H9 (cell line): ENCODE measurements at regions not wholly inside any gene's neighbourhood (a gene's known extent, or its start where the extent isn't known, plus 50 kb on each side); places are given as distances from the start of the nearest gene placed in this dataset.

Experiments
- DNase-seq: peaks from one replicate; pipeline ENCODE4 v3.0.0-alpha.2; 2017
- H2AFZ ChIP-seq: one replicate; pipeline ENCODE4 v1.6.1; 2013; ENCODE audit warnings: mild to moderate bottlenecking, low read length, control low read depth, moderate library complexity
- H2AK5ac ChIP-seq: 2 replicates; pipeline ENCODE4 v1.6.1; 2013; ENCODE audit warnings: low read length, control low read depth, mixed read lengths; ENCODE audit not compliant: insufficient read length
- H2BK120ac ChIP-seq: one replicate; pipeline ENCODE4 v1.6.1; 2013; ENCODE audit warnings: low read depth, mild to moderate bottlenecking, low read length, control low read depth, inconsistent platforms; ENCODE audit not compliant: poor library complexity, severe bottlenecking
- H2BK12ac ChIP-seq: 2 replicates; pipeline ENCODE4 v1.6.1; 2013; ENCODE audit warnings: low read length, control low read depth, mixed read lengths, low read depth; ENCODE audit not compliant: insufficient read length
- H2BK15ac ChIP-seq: 2 replicates; pipeline ENCODE4 v1.6.1; 2013; ENCODE audit warnings: low read depth, low read length, control low read depth
- H2BK20ac ChIP-seq: one replicate; pipeline ENCODE4 v1.6.1; 2013; ENCODE audit warnings: low read depth, mild to moderate bottlenecking, low read length, control low read depth, inconsistent platforms; ENCODE audit not compliant: poor library complexity, severe bottlenecking
- H2BK5ac ChIP-seq: 2 replicates; pipeline ENCODE4 v1.6.1; 2013; ENCODE audit warnings: low read length, control low read depth, mixed read lengths; ENCODE audit not compliant: insufficient read length
- H3K14ac ChIP-seq: 2 replicates; pipeline ENCODE4 v1.6.1; 2013; ENCODE audit warnings: low read length, control low read depth; ENCODE audit not compliant: insufficient read depth
- H3K18ac ChIP-seq: 2 replicates; pipeline ENCODE4 v1.6.1; 2013; ENCODE audit warnings: low read depth, mild to moderate bottlenecking, mixed read lengths, low read length, control low read depth; ENCODE audit not compliant: insufficient read length
- H3K23ac ChIP-seq: 2 replicates; pipeline ENCODE4 v1.6.1; 2013; ENCODE audit warnings: low read length, control low read depth, mixed read lengths, low read depth; ENCODE audit not compliant: insufficient read length
- H3K23me2 ChIP-seq: 2 replicates; pipeline ENCODE4 v1.6.1; 2013; ENCODE audit warnings: low read depth, mild to moderate bottlenecking, mixed read lengths, low read length, control low read depth; ENCODE audit not compliant: insufficient read length, poor library complexity, severe bottlenecking
- H3K27ac ChIP-seq: 2 replicates; pipeline ENCODE4 v1.5.1; 2013; ENCODE audit warnings: low read length, control low read depth, mixed read lengths, low read depth; ENCODE audit not compliant: insufficient read length
- H3K27me3 ChIP-seq: 2 replicates; pipeline ENCODE4 v1.6.1; 2013; ENCODE audit warnings: low read length, control low read depth, inconsistent platforms; ENCODE audit not compliant: insufficient read depth
- H3K4ac ChIP-seq: 2 replicates; pipeline ENCODE4 v1.6.1; 2013; ENCODE audit warnings: low read depth, mild to moderate bottlenecking, control low read depth, inconsistent platforms, low read length, moderate library complexity
- H3K4me1 ChIP-seq: 2 replicates; pipeline ENCODE4 v1.6.1; 2013; ENCODE audit warnings: low read length, control low read depth, inconsistent platforms; ENCODE audit not compliant: insufficient read depth
- H3K4me2 ChIP-seq: 2 replicates; pipeline ENCODE4 v1.6.1; 2013; ENCODE audit warnings: low read length, control low read depth, mixed read lengths; ENCODE audit not compliant: insufficient read length, insufficient read depth
- H3K56ac ChIP-seq: 2 replicates; pipeline ENCODE4 v1.6.1; 2013; ENCODE audit warnings: low read depth, mild to moderate bottlenecking, mixed read lengths, low read length, control low read depth; ENCODE audit not compliant: insufficient read length
- H3K79me1 ChIP-seq: 2 replicates; pipeline ENCODE4 v1.6.1; 2013; ENCODE audit warnings: low read depth, mild to moderate bottlenecking, moderate library complexity, low read length, control low read depth, inconsistent platforms; ENCODE audit not compliant: insufficient read depth, poor library complexity, severe bottlenecking
- H3K79me2 ChIP-seq: 2 replicates; pipeline ENCODE4 v1.6.1; 2013; ENCODE audit warnings: low read length, control low read depth, inconsistent platforms; ENCODE audit not compliant: insufficient read depth
- H3K9ac ChIP-seq: 2 replicates; pipeline ENCODE4 v1.6.1; 2013; ENCODE audit warnings: low read length, control low read depth, mixed read lengths; ENCODE audit not compliant: insufficient read length; ENCODE audit errors: extremely low read depth
- H3K9me3 ChIP-seq: one replicate; pipeline ENCODE4 v1.6.1; 2013; ENCODE audit warnings: low read depth, low read length, inconsistent platforms; ENCODE audit not compliant: control insufficient read depth
- H3T11ph ChIP-seq: one replicate; pipeline ENCODE4 v1.6.1; 2013; ENCODE audit warnings: mild to moderate bottlenecking, low read length, control low read depth, inconsistent platforms
- H4K20me1 ChIP-seq: one replicate; pipeline ENCODE4 v1.6.1; 2013; ENCODE audit not compliant: control insufficient read depth, insufficient read length, insufficient read depth
- H4K5ac ChIP-seq: 2 replicates; pipeline ENCODE4 v1.6.1; 2013; ENCODE audit warnings: low read depth, mild to moderate bottlenecking, mixed read lengths, low read length, control low read depth; ENCODE audit not compliant: insufficient read length
- H4K8ac ChIP-seq: replicated peaks from 2 replicates; pipeline ENCODE4 v1.6.1; 2013; ENCODE audit warnings: low read length, control low read depth, mixed read lengths, low read depth; ENCODE audit not compliant: insufficient read length
- H4K91ac ChIP-seq: 2 replicates; pipeline ENCODE4 v1.6.1; 2013; ENCODE audit warnings: low read depth, mild to moderate bottlenecking, moderate library complexity, mixed read lengths, low read length, control low read depth; ENCODE audit not compliant: insufficient read length
- H3K27ac Mint-ChIP-seq, 3 experiments: 2 replicates in 2 of 3; 3 replicates in 1 of 3; pipeline ENCODE4 v1.8.0; 2020 to 2021; ENCODE audit warnings: mixed read lengths in 3 of 3, mild to moderate bottlenecking in 1 of 3, moderate library complexity in 1 of 3
- H3K27me3 Mint-ChIP-seq: 2 replicates; pipeline ENCODE4 v1.8.0; 2021; ENCODE audit warnings: low read depth, mild to moderate bottlenecking, moderate library complexity, mixed read lengths
- H3K36me3 Mint-ChIP-seq, 3 experiments: 2 replicates in 2 of 3; 3 replicates in 1 of 3; pipeline ENCODE4 v1.8.0; 2020 to 2021; ENCODE audit warnings: low read depth in 3 of 3, mixed read lengths in 3 of 3; ENCODE audit not compliant: insufficient read depth in 1 of 3
- H3K4me1 Mint-ChIP-seq, 2 experiments: 2 replicates each; pipeline ENCODE4 v1.8.0; 2020; ENCODE audit warnings: mixed read lengths in 2 of 2
- H3K4me3 Mint-ChIP-seq, 2 experiments: 2 replicates in 1 of 2; 3 replicates in 1 of 2; pipeline ENCODE4 v1.8.0; 2020 to 2021; ENCODE audit warnings: mild to moderate bottlenecking in 2 of 2, mixed read lengths in 2 of 2, moderate library complexity in 1 of 2
- H3K9me3 Mint-ChIP-seq, 2 experiments: 2 replicates in 1 of 2; 3 replicates in 1 of 2; pipeline ENCODE4 v1.8.0; 2020; ENCODE audit warnings: mild to moderate bottlenecking in 2 of 2, mixed read lengths in 2 of 2, moderate library complexity in 1 of 2
- CTCF ChIP-seq: fragments of 200-600 bp; sonication (generic); conservative IDR thresholded peaks from 3 replicates; pipeline ENCODE4 v1.8.0; 2021; ENCODE audit warnings: antibody characterized with exemption, mild to moderate bottlenecking
- WGBS: extraction: QIAGEN DNeasy Blood & Tissue Kit; methylation state at CpG from one replicate; pipeline ENCODE4 v1.1.7; 2013; ENCODE audit warnings: missing lambda C conversion rate, low lambda C conversion rate, mixed read lengths; ENCODE audit not compliant: insufficient read length; ENCODE audit errors: extremely low coverage; 5-methylcytosine and 5-hydroxymethylcytosine counted together

GRCh38 chr2:200077210-200077650, 121.8 kb downstream of the MAIP1 start:
- no peak overlapping the region for H3K56ac ChIP-seq
- H2BK5ac ChIP-seq, result no peak overlapping the region
- no peak overlapping the region for H2BK12ac ChIP-seq
- H4K8ac ChIP-seq, result no peak overlapping the region
- Mint-ChIP-seq H3K27ac (no peak overlapping the region), H3K27me3 (peaks cover 1% of the 10 kb centered on the region; the same call in 1 of the 2 replicates), H3K9me3 (peaks cover 0 to 2% of the 10 kb centered on the region in 2 experiments; a peak in 1 of 5 replicates), H3K4me3 (no peak overlapping the region), H3K36me3 (no peaks in the 10 kb centered on the region; a peak in 1 of 7 replicates), H3K4me1 (peaks cover 11 to 12% of the 10 kb centered on the region in 2 experiments)
- H3K9me3 ChIP-seq, result no peaks in the 10 kb centered on the region
- H3K79me1 ChIP-seq, result no peaks in the 10 kb centered on the region
- H3T11ph ChIP-seq, result no peak overlapping the region
- no peak overlapping the region for H2AK5ac ChIP-seq
- H3K4me2 ChIP-seq, result no peak overlapping the region
- H2BK20ac ChIP-seq, result no peak overlapping the region
- no peak overlapping the region for H3K27ac ChIP-seq
- no peak overlapping the region for H3K4ac ChIP-seq
- H3K9ac ChIP-seq, result no peak overlapping the region
- no peak overlapping the region for H3K23ac ChIP-seq
- DNase-seq, result no peak
- no peaks in the 10 kb centered on the region for H4K20me1 ChIP-seq
- no peaks in the 10 kb centered on the region for H3K79me2 ChIP-seq
- no peak overlapping the region for H2BK120ac ChIP-seq
- no peak overlapping the region for H4K5ac ChIP-seq
- no peak overlapping the region for H2AFZ ChIP-seq
- H3K23me2 ChIP-seq, result no peaks in the 10 kb centered on the region
- TF ChIP-seq CTCF, result no peak
- no peak overlapping the region for H2BK15ac ChIP-seq
- H3K18ac ChIP-seq, result no peak overlapping the region
- WGBS, result no CpG with 5 or more reads among the region's 5 CpGs
- no peak overlapping the region for H4K91ac ChIP-seq
- no peaks in the 10 kb centered on the region for H3K27me3 ChIP-seq
- H3K4me1 ChIP-seq, result no peaks in the 10 kb centered on the region; the same call in 1 of the 2 replicates
- no peak overlapping the region for H3K14ac ChIP-seq
